ENCODE measurements at regions not wholly inside any gene's neighbourhood (a gene's known extent, or its start where the extent isn't known, plus 50 kb on each side); places are given as distances from the start of the nearest gene placed in this dataset.

DNA sequence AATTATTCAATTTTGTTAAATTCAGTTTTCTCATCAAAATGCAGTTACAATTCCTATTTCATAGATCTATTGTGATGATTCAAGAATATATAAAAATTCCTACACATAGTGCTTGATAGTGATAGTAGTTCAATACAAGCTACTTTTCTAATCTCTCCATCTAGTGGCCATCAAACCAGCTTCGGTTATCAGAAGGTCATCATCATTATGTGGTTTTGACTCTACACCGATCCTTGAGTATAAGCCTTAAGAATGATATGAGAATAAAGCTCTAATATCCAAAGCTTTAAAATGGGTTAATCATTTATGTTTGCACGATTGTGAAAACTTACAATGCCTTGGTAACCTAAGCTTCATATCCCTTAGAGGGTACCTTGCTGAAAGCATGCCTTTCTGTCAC is 167.5 kb upstream of the PREP start:
- TF ChIP-seq, protein P1, sequence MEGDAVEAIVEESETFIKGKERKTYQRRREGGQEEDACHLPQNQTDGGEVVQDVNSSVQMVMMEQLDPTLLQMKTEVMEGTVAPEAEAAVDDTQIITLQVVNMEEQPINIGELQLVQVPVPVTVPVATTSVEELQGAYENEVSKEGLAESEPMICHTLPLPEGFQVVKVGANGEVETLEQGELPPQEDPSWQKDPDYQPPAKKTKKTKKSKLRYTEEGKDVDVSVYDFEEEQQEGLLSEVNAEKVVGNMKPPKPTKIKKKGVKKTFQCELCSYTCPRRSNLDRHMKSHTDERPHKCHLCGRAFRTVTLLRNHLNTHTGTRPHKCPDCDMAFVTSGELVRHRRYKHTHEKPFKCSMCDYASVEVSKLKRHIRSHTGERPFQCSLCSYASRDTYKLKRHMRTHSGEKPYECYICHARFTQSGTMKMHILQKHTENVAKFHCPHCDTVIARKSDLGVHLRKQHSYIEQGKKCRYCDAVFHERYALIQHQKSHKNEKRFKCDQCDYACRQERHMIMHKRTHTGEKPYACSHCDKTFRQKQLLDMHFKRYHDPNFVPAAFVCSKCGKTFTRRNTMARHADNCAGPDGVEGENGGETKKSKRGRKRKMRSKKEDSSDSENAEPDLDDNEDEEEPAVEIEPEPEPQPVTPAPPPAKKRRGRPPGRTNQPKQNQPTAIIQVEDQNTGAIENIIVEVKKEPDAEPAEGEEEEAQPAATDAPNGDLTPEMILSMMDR (IDR thresholded peaks at IDR 0.05; ENCODE audit: insufficient read depth, low read depth, low read length) = no peak
- TF ChIP-seq EZH2 (IDR thresholded peaks at IDR 0.05; ENCODE audit: insufficient read depth, low read length) = no peak
